IMR-90 (cell line): ENCODE measurements at regions not wholly inside any gene's neighbourhood (a gene's known extent, or its start where the extent isn't known, plus 50 kb on each side); places are given as distances from the start of the nearest gene placed in this dataset.

ENCODE experiments used
- CEBPB ChIP-seq: IDR thresholded peaks from 2 replicates; pipeline ENCODE4 v1.6.1; 2012; ENCODE audit warnings: low read depth, low read length, improper control_type of control experiment
- CHD1 ChIP-seq: IDR thresholded peaks from 2 replicates; pipeline ENCODE4 v1.6.1; 2012; ENCODE audit warnings: low read depth, low read length, improper control_type of control experiment
- CTCF ChIP-seq: conservative IDR thresholded peaks from 2 replicates; pipeline ENCODE4 v1.5.1; 2012; ENCODE audit warnings: mild to moderate bottlenecking, low read depth, low read length, improper control_type of control experiment
- ELK1 ChIP-seq: fragments of 150-350 bp; IDR thresholded peaks from 2 replicates; pipeline ENCODE4 v1.6.1; 2016; ENCODE audit warnings: low read depth, mild to moderate bottlenecking, low read length, moderate library complexity, borderline replicate concordance
- FOS ChIP-seq: fragments of 150-350 bp; IDR thresholded peaks from 2 replicates; pipeline ENCODE4 v1.6.1; 2016; ENCODE audit warnings: low read depth, low read length
- MAFK ChIP-seq: IDR thresholded peaks from 2 replicates; pipeline ENCODE4 v1.6.1; 2012; ENCODE audit warnings: low read depth, low read length, improper control_type of control experiment
- MXI1 ChIP-seq: IDR thresholded peaks from 2 replicates; pipeline ENCODE4 v1.6.1; 2012; ENCODE audit warnings: low read depth, mild to moderate bottlenecking, low read length, moderate library complexity, borderline replicate concordance
- POLR2A ChIP-seq: IDR thresholded peaks from 2 replicates; pipeline ENCODE4 v1.6.1; 2012; ENCODE audit warnings: mild to moderate bottlenecking, low read depth, low read length
- RAD21 ChIP-seq: IDR thresholded peaks from 2 replicates; pipeline ENCODE4 v1.6.1; 2012; ENCODE audit warnings: low read length, improper control_type of control experiment
- RCOR1 ChIP-seq: IDR thresholded peaks from 2 replicates; pipeline ENCODE4 v1.6.1; 2012; ENCODE audit warnings: mild to moderate bottlenecking, low read length, improper control_type of control experiment; ENCODE audit not compliant: insufficient replicate concordance
- RFX5 ChIP-seq: IDR thresholded peaks from 2 replicates; pipeline ENCODE4 v1.8.0; 2012; ENCODE audit warnings: low read depth, mild to moderate bottlenecking, low read length, moderate library complexity
- USF2 ChIP-seq: fragments of 150-350 bp; IDR thresholded peaks from 2 replicates; pipeline ENCODE4 v1.6.1; 2017; ENCODE audit warnings: mild to moderate bottlenecking, antibody characterized with exemption, low read length, low read depth

- TF ChIP-seq MXI1 (no peak), RAD21 (no peak), POLR2A (no peak), CTCF (no peak), USF2 (no peak), CHD1 (no peak), RFX5 (no peak), CEBPB (no peak), RCOR1 (no peak), ELK1 (no peak), FOS (no peak), MAFK (peak; percentile 98)
Observed at GRCh38 chr2:41334159-41334558, 713.7 kb upstream of the PKDCC start.
